NCI-H1436 treated with DMSO at 0.1 percent for 48 hours (cell line): ENCODE measurements at regions not wholly inside any gene's neighbourhood (a gene's known extent, or its start where the extent isn't known, plus 50 kb on each side); places are given as distances from the start of the nearest gene placed in this dataset.
"Not testable (repeated sequence)": the region's sequence is repeated elsewhere in the genome, so short reads cannot be mapped to it uniquely, and the experiment has no call there.

Source experiments
- DNase-seq: peaks from one replicate; lab custom pipeline; 2025; lab: John Stamatoyannopoulos, UW

- no peak for DNase-seq
Observed at GRCh38 chr6:27624694-27625262, 151.9 kb upstream of the ZNF184 start.

- DNase-seq: no peak
Observed at GRCh38 chr6:27623103-27623502, 150.2 kb upstream of the ZNF184 start.

DNA sequence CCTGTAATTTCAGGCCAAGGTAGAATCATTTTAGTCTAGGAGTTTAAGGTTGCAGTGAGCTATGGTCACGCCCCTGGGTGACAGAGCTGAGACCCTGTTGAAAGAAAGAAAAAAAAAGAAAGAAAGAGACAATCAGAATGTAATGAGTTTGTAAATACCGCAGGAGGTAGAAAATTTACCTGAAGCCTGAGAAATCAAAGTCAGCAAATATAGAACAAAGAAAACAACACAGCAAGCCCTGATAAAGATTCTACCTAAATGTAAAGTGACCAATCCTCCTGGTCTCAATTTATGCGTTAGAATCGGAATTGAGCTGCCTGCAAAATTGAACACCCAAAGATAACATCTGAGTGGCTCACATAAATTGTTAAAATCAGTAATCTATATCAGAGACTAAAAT lies 146.5 kb upstream of the ZNF184 start:
- DNase-seq: no peak

GRCh38 chr6:27617700-27618689 lies 145.1 kb upstream of the ZNF184 start:
- DNase-seq: no peak

DNA sequence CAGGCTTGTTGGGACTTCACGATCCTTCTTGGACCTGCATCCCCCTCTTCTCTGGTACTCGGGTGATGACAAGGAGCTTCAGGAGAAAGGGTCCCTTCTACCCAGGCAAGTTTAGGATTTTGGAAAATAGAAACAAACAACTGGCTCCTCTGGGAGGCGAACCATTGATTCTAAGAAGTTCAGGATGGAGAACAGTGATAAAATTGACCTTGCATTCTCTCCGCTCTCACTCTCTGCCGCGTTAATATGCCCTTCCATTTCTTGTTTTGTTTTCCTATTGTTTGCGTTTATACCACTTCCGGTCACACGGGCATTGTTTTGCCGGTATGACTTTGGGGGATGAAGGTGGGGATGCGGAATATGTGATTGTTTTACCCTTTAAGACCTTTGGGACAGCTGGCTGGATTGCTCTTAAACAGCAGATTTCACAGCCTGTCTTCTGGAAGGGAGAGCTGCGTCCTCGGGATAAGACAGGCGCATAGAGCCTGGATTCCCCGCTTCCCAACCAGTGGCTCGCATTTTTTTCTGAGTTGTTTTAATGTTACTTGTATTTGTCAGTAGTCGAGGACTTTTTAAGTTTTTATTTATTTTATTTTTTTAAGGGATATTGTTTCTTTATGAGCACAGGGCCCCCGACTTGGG lies 144.3 kb upstream of the ZNF184 start:
- DNase-seq: no peak

DNA sequence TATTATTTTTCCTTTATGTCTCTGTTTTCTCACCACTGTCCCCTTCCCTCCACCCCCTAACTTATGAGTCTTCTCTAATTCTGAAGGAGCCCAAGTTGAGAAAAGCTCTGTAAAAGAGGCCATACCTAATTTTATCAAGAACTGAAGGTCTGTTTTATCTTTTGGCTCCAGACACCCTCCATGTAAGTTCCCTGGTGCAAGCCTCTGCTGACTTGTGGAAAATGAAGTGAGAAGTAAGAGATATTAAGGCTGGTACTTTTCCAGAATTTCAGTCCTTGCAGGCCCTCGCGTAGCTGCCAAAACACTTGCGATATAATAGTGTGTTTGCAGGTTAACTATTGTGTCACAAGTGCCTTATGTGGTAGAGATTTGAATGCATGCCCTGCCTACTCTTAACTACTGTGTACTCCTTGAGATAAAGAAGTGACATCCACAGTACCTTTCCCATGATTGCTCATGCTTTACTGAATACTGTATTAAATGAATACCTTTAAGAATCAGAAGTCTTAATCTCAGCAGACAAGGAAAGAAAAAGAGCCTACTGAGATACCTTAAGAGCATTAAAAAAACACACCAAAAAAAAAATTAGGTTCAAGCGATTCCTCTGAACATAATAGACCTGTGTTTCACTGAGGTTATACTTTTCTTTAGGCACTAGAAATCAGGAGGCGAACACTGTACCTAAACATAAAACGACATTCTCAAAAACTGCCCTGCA lies 143.6 kb upstream of the ZNF184 start:
- no peak for DNase-seq

DNA sequence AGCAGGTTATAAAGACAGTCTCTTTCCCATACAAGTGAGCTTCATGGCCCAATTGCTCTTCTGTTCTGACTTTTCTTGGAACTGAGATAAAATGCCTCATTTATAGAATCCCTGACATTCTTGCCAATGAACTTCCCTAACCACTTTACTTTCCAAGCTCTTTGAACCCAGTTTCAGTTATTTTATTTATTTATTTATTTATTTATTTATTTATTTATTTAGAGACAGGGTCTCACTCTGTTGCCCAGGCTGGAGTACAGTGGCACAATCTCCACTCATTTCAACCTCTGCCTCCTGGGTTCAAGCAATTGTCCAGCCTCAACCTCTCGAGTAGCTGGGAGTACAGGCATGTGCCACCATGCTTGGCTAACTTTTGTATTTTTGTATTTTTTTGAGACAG lies 138.5 kb upstream of the ZNF184 start:
- no peak for DNase-seq

DNA sequence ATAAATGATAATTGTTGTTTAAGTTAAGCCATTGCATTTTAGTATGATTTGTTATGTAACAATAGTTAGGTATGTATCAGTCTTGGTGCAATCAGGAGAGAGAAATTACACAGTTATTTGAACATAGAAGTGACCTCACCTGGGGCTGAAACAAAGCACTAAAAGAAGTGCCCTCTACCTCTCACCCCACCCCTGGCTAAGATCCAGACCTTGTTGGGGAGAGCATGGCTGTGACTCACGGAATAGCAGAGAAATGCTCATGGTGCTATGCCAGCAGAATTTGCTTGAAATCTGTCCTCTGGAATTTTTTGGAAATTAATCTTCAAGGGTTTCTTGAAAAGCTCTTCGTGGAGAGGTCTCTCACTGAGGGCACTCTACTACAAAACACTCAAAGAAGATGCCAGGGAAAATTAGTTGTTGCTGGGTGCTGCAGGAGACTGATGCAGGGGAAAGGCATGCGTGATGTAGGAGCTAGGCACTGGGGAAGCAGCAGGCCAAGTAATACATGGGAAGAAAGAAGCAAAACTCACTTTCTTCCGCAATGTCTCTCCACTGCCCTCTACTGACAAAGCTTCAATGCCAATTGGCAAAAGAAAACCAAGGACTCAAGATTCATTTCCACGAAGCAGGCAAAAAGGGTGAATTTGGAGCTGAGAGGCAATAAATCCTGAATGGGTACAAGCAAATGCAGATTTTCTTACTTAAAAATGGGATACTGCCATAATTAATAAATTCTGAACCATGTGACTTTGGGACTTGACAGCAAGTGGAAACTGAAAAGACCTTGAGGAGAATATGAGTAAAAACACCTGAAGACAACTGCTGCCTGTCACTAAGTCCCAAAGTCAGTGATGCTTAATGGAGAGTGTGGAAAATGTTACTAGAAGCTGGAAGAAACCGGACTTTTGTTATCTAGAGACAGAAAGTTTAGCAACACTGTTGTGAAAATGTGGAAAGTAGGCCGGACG lies 136.3 kb upstream of the ZNF184 start:
- DNase-seq: no peak

GRCh38 chr6:27605401-27606342 lies 132.8 kb upstream of the ZNF184 start:
- no peak for DNase-seq

GRCh38 chr6:27604986-27605385 lies 132.1 kb upstream of the ZNF184 start:
- no peak for DNase-seq

DNA sequence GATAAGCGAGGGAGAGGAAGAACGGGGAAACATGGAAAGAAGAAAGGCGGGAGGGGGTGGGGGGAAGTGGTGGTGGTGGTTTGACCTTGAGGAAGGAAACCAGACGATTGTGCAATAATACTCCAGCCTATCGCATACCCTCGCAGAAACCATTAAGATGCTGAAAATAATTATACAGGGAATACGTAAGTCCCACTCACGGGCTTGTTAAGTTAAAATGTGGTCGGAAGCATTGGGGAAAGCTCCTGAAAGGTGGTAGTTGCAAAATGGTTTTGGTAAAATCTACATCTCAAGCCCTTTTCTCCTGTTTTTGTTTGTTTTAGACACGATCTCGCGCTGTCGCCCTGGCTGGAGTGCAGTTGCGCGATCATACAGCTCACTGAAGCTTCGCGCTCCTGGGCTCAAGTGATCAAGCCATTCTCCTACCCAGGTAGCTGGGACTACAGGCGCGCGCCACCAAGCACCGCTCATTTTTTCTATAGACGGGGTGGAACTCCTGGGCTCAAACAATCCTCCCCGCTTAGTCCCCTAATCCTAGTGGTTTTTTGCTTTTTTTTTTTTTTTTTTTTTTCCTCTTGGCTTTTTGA lies 128.9 kb upstream of the ZNF184 start:
- no peak for DNase-seq

DNA sequence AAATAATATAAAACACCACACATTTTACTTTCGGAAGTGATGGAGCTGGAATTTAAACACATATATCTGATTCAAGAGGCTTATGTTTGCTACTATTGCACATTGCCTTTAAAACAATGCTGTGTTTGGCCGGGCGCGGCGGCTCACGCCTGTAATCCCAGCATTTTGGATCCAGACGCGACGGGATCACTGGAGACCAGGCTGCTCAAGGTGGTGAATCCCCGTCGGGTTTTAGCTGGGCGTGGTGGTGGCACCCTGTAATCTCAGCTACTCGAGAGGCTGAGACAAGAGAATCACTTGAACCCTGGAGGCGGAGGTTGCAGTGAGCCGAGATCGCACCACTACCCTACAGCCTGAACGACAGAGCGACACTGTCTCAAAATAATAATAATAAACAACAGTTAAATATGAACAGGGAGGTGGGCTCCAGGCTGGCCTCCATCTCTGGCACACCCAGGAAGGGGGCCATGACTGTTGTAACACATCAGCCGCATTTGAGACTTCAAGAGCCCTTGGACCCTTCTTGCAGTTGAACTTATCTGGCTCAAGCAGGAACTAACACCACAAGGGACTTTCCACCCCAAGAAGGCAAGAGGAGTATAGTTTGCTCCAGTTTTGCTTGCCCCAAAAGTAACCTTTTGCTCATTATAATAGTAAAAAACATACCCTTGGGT lies 127.1 kb upstream of the ZNF184 start:
- no peak for DNase-seq

GRCh38 chr6:27597031-27597567 lies 124.2 kb upstream of the ZNF184 start:
- DNase-seq: not testable (repeated sequence)

DNA sequence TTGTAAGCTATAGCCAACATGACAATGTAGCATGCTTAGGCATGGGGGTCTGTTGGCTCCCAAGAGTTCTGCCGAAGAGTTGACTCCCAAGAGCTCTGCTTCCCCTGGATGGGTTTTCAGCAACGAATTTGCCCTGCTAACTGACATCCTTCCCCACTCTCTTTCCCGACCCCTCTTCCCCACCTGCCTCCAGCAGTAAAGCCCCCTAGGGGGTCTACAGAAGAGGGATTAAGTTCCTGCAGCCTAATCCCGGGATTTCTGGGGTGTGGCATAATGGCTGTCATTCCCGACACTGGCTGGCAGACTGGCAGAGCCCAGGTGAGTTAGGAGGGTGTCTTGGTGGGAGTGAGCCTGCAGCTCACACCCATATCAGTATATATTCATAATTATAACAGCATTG lies 121.0 kb upstream of the ZNF184 start:
- no peak for DNase-seq

DNA sequence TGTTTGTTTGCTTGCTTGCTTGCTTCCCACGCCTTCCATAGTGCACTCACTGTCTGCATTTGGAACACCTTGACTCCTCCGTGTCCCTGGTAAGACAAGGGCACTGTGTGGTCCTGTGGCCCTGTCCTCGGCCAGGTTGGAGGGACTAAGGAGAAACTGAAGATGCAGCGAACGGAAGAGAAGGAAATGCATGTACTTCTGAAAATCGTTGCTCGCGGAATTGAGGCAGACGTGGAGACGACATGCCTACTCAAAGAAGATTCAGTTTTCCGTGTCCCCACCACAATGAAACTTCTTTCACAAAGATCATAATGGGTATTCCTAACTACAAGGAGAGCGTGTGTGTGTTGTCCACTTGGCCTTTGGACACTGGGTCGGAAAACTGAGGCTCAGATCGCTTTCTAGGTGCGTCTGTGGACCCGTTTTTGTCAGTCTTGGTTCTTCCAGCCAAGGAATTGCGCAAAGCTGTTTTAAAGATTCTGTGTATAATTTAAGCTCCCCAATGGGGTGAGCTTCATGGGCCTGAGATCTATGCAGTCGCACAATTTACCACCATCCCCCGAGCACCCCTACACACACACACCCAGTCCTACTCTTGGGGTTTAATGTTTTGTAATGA lies 120.4 kb upstream of the ZNF184 start:
- no peak for DNase-seq

DNA sequence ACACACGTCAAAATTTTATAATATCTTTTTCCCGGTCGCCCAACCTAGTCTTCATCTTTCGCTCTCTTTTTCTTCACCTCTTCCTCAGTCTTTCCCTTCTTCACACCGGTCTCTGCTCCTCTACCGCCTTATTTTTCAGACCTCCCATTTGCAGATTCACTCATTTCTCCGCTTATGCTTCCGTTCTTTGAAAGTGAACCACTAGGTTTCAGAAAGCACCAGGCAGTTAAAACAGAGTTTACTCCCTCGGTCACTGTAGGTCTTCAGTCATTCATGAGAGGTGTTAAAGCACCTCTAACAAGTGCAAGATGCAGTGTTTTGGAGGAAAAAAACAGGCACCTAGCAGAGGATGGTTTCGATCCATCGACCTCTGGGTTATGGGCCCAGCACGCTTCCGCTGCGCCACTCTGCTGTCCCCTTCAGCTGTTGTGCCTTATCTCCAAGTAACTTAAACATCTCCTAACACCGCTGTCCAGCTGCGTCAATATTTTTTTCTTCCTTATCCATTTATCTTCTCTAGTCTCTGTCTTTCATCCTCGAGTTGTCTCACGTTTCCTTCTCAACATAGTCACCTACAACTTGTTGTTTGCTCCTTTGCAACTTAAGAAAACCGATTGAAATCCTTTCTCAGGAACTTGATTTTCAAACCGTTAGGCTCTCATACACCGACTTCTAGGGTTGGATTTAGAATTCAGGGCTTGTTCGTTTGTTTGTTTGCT lies 119.7 kb upstream of the ZNF184 start:
- DNase-seq: no peak

- no peak for DNase-seq
Observed at GRCh38 chr6:27591699-27592480, 119.0 kb upstream of the ZNF184 start.
